SHP77 (cell line): ENCODE measurements at regions not wholly inside any gene's neighbourhood (a gene's known extent, or its start where the extent isn't known, plus 50 kb on each side); places are given as distances from the start of the nearest gene placed in this dataset.

Experiments used
- DNase-seq, 2 experiments: peaks; one replicate each; lab custom pipeline; 2025; lab: John Stamatoyannopoulos, UW

DNA sequence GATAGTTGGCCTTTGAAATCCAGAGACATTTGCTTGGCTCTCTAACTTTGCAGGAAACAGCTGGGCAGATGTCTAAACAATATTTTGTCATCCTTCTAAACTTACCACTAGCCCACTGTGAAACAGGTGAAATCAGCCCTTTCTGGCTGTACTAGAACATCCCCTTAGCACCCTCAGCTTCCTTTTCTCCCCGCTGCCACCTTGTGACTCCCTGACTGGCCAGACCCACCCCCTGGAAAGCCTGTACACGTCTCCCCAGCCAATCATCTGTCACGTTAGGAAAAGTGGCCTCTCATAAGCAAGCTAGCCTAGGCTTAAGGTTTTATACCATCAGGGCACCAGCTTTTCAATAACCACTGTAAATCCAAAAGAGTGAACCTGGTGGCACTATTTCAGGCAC, 88.6 kb upstream of the E2F3 start:
- DNase-seq = no peak

DNA sequence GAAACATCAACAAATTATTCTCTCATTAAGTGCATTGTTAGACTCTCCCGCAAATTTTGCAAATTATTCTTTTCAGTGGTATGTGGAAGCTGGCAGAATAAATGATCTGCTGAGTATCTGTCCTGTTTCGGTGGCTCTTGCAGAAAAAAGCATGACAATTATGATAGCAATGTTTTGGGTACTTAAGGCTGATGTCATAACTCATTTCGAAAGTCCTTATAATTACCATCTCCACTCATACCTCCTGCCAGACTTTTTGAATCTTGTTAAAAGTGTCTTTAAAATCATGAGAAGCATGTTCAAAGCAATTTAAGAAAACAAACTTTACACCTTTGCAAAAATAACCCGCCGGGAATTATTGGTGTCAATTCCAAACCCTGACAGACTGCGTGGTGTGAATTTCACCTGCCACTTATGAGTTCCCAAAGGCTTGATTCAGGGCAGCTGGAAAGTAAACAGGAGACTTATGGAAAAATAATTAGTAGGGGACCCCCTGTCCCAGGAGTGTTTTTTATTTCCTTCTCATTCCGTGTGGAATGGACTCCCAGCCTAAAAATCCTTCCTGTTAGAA, 87.6 kb upstream of the E2F3 start:
- no peak for DNase-seq

DNA sequence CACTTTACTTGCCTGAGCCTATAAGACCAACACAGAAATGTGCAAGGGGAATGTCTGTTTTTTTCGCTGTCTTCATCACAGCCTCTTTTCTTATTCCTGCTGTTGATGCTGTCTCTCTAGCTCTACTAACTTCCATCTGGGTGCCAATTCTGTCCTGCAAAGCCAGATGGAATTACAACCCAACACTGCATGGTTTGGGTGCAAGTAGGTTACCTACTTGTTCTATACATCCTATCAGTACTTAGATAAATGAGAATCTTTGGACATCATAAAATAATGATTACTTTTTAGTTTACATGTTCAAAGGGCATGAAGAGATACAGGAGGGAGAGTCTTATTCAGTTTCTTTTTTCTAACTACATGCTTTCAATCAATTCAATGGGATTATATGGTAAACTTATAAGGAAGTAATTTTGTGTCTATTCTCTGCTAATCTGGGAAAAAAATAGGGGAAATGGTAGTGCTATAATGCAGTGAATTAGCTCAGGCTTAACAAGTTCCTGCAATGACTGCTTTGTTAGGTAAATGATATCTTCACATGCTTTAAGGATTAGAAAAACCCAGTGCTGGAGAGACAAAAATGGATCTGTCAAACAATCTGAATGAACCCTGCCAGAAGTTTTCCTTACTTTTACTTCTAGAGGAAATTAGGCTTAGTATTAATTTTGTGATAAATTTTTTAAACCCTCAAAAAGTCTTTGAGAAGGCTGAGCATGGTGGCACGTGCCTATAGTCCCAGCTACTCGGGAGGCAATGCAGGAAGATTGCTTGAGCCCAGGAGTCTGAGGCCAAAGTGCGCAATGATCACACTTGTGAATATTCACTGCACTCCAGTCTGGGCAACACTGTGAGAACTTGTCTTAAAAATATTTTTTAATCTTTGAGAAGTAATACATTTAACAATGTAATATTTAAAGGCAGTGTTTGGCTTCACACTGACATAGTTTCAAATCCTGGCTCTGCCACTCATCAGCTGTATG, 86.5 kb upstream of the E2F3 start:
- DNase-seq = no peak

DNA sequence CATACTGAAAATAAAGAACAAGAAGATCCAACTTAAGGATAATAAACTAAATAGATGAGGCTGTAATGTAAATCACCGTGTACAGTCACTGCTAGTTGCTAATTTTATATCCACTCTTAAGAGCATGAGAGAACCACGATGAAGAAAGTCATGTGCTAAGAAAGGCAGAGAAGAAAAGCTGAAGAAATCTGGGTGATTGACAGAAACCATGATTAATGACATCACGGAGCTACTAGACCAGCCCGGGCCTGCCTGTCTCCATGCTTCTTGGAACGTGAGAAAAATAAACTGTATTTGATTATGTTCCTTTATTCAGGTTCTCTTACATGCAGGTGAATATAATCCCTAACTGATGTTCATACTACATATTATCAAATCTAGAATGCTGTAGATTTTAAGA, 84.2 kb upstream of the E2F3 start:
- DNase-seq = no peak

DNA sequence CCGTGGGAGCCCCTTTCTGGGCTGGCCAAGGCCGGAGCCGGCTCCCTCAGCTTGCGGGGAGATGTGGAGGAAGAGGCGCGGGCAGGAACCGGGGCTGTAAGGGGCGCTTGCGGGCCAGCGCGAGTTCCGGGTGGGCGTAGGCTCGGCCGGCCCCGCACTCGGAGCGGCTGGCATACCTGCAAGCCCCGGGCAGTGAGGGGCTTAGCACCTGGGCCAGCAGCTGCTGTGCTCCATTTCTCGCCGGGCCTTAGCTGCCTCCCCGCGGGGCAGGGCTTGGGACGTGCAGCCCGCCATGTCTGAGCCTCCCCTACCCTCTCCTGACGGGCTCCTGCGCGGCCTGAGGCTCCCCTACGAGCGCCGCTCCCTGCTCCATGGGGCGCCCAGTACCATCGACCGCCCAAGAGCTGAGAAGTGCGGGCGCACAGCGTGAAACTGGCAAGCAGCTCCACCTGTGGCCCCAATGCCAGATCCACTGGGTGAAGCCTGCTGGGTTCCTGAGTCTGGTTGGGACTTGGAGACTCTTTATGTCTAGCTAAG, 82.8 kb upstream of the E2F3 start:
- DNase-seq = no peak

DNA sequence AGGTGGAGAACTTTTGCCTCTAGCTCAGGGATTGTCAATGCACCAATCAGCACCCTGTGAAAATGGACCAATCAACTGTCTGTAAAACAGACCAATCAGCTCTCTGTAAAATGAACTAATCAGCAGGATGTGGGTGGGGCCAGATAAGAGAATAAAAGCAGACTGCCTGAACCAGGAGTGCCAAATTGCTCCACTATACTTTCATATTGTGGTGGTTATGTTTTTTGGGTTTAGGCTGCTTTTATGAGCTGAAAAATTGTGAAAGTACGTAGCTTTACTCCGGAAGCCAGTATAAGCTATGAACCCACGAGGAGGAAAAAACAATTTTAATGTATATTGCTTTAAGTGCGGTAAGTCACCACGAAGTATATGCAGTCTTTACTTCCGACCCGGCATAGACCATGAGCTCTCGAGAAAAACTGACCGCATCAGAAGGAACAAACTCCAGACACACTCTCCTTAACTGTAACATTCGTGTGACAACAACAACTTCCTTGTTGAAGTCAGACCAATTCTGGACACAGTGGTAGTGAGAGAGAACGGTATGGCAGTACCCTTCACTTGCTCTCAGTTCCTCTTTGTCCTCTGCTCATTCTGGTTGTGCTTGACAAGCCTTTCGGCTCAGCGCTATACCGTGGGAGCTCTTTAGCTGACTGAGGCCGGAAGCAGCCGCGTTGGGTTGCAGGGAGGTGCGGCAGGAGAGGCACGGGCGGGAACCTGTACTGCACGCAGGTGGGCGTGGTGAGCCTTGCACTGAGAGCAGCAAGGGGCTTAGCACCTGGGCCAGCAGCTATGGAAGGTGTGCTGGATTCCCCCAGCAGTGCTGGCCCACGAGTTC, 81.9 kb upstream of the E2F3 start:
- DNase-seq = no peak

DNA sequence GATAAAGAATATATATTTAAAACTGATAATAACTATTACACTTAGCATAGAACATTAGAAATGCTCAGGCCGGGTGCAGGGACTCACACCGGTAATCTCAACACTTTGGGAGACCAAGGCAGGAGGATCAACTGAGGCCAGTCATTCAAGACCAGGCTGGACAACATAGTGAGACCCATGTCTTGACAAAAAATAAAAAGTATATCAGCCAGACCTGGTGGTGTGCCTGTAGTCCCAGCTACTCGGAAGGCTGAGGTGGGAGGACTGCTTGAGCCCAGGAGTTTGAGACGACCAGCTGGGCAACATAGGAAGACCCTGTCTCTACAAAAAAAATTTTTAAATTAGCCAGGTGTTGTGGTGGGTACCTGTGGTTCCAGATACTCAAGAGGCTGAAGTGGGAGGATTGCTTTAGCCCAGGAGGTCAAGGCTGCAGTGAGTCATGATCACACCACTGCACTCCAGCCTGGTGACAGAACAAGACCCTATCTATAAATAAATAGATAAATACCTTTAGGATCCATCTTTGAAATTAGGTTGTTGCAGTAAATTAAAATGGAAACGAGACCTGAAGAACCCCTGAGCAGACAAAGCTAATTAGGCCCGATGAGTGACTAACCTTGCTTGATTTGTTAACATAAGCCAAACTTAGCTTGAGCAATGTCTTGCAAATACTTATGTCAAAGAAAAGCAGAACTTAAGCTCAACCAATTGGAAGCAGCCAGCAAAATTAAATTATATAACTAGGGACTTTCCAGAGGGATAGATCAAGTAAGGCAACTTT, 75.8 kb upstream of the E2F3 start:
- DNase-seq = no peak

DNA sequence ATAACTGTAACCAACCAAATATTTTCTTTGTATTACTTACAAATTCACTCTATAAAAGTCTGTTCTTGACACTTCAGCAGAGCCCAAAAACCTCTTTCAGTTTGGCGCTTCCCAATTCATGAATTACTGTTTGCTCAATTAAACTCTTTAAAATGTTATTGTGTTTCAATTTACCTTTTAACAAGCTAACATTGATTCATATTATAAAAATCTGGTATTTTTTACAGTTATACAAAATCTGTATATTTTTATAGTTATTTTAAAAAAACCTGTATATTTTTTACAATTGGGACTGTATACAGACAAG, 75.3 kb upstream of the E2F3 start:
- DNase-seq = no peak

DNA sequence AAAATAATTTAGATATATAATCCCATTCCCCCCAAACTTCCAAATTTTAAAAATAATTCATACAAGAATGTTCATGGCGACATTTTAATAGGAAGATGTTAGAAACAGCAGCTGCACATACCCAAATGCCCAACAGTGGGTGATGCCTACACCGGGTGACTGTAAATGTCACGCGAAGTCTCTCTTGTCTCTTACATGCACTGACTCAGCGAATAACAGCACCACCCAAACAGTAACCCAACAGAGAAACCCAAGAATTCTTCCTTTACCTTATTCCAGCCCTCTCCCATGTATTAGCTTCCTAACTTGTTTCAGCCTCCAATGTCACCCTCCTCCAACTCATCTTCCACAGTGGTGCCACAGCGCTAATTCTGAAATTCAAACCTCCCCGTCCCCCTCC, 74.5 kb upstream of the E2F3 start:
- no peak for DNase-seq

DNA sequence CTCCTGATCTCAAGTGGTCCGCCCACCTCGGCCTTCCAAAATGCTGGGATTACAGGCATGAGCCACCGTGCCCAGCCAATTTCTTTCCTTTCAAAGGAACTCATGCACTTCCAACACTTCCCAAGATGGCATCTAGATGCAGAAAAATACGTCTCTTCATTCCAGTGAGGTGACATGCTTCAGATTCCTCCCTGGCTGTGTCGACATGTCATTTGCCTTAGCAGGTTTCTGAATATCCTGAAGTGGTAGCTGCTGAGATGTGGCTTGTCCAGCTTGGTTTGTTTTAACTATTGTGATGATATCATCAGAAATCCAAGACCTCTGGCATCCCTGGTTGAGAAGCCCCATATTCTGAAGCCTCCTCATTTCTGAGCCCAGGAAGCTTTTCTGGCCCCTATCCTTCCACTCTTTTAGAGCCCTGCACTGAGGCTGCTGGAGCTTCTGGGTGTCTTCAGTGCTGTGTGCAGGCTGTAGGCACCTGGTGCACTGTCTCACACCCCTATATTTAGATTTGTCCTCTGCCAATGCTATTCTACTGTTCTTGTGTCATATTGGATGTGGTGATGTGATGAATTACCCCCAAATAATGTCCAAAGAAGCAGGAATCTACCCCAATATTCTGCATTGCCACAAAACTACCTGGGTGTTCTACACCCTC, 73.3 kb upstream of the E2F3 start:
- no peak for DNase-seq

DNA sequence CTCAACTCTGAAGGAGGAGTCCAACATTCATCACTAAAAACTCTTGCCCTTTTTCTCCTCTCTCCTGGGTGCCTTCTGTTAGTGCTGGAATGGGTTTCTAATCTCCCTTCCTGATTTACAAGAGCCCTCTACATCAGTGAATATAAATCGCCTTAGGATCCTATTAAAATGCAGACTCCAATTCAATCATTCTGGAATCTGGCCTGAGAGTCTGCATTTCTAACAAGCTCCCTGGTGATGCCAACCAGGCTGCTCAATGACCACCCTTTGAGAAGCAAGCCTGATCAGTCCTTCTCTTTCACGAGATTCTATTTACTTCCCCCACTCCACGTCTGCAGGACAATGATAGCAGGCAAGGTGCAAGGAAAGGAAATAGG, 72.8 kb upstream of the E2F3 start:
- DNase-seq = no peak

DNA sequence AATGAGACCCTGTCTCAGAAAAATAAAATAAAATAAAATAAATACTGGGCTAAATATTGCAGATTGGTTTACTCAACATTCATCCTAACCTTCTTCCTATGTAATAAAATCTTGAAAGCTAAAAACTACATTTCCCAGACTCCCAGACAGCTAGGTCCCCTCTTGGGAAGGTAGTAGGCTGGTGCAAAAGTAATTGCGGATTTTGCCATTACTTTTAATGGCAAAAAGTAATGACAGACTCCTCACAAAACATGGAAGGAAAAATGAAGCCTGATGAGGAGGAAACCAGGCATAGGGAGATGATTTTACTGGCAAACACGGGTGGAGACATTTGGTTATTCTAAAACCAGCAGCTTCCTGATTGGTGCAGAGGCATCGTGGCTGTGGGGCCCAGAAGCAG, 70.6 kb upstream of the E2F3 start:
- DNase-seq = no peak

DNA sequence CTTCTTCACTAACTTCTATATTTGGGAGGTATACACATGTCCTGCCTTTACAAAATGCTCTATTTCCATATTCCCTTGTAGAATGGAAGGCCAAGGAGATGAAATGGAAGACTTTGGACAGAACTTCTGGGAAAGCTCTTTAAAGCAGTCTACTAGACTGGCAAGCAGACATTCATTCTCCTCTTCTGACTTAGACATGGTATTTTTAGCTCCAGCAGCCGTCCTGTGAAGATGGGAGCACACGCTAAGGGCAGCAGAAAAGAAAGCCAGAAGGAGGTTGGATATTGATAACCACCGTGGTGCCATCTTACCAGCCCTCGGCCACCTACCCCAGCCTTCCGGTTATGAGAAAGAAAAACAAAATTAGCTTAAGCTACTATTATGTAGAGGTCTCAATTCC, 70.1 kb upstream of the E2F3 start:
- DNase-seq = no peak

DNA sequence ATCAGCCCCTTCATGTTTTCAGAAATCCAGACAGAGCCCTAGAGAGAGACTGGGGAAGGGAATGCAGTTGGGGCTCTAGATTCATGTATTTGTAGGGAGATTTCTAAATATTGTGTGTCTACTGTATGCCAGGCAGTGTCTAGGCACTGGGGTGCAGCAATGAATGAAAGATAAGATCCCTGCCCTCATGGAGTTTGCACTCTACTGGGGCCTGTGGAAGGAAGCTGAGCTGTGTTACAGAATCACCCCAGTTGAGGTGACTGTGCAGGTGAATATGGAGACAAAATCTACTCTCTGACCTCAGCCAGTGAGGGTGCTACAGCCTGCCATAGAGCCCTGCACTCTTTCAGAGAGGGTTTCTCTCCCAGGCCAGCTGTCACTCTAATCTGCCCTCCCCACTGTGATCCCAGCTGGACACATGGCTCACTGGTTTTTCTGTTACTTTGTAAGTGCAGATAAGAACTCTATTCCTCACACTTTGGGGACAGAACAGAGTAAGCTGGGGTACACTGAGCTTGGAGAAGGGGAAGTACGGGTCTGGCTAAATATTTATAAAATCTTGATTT, 69.2 kb upstream of the E2F3 start:
- no peak for DNase-seq

DNA sequence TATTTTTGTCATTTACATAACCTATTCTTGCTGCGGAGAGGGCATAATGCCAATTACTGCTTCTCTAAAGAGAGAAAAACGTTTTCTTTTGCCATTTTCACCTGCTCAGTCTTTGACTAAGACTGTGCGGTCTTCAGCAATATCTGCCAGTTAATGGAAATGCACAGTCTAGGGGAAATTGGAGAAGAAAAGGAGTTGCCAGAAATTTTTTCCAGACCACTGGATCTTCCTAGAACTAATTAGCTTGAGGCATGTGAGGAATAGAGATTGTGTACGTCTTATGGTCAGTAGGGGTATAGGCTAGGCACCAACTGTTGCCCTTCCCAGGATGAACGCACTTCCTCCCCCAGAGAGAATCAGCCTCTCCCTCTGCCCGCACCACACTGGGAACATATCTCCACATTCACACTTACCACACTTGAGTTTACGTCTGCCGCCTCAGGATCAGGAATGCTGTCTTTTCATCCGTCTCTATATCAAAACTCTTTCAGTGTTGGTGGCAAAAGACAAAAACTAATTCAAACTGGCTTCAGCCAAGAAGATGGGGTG, 67.9 kb upstream of the E2F3 start:
- DNase-seq = no peak

DNA sequence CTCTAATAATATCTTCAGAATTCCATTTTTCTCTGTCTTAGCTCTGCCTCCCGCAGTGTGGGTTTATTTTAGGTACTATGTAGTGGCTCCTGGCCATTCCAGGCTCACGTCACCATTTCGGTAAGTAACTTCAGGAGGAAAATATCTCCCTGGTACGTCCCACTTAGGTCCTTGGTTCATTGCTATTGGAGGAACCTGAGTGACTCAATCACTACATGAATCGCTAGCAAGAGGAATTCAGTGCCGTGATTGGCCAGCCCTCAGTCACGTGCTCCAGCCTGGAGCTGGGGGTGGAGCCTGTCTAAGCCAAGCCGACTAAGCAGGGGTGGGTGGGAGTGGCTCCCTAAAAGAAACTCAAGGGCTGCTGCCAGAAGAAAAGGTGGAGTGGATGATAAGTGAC, 67.3 kb upstream of the E2F3 start:
- no peak for DNase-seq

DNA sequence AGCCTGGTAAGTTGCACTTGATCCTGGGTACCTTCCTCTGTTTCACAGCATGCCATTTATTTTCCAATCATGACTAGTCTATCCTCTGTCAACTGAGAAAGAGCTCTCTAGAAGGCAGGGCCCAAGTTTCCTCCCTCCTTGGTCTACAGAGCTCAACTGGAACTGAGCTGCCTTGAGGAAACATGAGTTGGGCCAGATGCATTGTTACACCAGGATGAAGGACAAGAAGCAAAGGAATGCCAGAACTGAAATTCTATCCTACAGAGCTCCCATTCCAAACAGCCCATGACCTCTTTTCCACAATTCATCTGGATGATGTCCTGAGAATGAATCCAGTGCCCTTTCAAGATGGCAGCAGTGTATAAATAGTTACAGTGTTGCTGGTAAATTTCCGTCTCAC, 66.7 kb upstream of the E2F3 start:
- DNase-seq = no peak

DNA sequence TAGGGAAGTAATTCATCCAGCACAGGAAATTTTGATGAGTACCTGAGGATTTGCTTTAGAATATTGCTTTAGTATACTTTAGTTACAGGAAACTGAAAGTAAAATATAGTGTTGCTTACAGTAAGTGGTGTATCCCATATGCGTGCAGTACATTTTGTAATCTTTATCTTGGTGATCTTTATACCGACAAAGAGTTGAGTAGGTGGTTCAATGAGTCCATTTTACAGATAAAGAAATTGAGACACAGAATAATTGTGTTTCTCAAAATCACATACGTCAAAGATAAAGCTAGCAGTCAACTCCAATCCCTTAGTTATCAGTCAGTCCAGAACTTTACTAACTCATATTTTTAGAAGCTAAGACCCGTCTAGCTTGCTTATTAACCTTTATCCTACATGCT, 65.8 kb upstream of the E2F3 start:
- DNase-seq = no peak

DNA sequence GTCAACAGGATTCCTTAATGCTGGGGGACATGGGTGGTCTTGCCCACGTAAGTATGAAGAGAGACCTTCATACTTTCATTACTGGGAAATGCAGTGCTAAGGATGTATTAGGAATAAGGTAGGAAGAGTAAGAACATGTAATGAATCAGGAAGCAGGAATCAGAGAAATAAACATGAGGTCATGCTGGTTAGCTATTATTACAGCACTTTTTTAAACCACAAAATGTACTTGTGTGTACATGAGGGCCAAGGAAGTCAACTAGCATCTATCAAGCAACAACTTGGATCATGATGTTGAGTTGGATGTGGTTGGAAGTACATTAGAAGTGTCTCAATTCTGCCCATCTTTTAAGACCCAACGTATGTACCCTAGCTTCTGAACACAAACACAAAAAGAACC, 63.5 kb upstream of the E2F3 start:
- DNase-seq = no peak

DNA sequence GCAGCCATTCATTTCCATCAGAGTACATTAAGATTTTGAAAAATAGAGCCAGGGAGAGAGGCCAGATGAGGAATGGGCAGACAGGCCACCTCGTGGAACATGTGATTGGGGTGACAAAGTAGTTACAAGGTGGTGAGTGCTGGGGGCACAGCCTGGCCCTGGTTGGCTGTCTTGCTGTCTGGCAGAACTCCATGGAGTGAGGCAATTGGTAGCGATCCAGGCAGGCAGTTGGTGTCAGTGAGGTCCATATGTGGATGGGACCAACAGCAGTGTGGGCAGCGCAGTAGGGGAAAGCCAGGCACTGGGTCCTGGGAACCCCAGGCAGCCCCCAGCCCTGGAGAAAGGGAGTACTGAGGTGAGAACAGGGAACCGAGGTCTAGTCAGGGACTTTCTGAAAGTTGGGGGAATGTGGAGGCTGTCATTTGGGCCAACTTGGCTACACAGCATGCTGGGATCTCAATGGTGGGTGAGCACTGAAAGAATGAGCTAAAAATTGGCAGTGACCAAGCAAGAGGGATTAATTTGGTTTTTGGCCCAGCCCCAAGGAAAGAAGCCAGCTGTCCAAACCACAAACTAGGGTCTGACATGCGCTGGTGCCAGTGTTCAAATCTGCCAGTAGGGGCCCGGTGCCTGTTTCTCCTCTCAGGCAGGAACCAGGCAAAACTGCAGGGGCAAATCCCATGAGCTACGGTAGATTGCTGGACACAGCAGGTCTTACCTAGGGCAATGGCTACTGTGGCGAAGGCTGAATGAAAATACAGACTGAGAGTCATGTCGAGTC, 61.4 kb upstream of the E2F3 start:
- DNase-seq = peak; percentile 6 to 22
